IPS-15b (cell line): ENCODE measurements at regions not wholly inside any gene's neighbourhood (a gene's known extent, or its start where the extent isn't known, plus 50 kb on each side); places are given as distances from the start of the nearest gene placed in this dataset.

Source experiments
- H3K27me3 ChIP-seq: one replicate; pipeline ENCODE4 v1.6.1; 2013; ENCODE audit warnings: low read length; ENCODE audit not compliant: control insufficient read depth, insufficient read depth
- H3K36me3 ChIP-seq: one replicate; pipeline ENCODE4 v1.6.1; 2013; ENCODE audit warnings: low read length; ENCODE audit not compliant: control insufficient read depth, insufficient read depth
- H3K4me1 ChIP-seq: one replicate; pipeline ENCODE4 v1.6.1; 2013; ENCODE audit warnings: mild to moderate bottlenecking, low read length; ENCODE audit not compliant: control insufficient read depth, insufficient read depth
- H3K4me3 ChIP-seq: one replicate; pipeline ENCODE4 v1.5.1; 2013; ENCODE audit warnings: low read depth, low read length
- H3K9ac ChIP-seq: one replicate; pipeline ENCODE4 v1.6.1; 2013; ENCODE audit warnings: low read depth, mild to moderate bottlenecking, low read length
- H3K9me3 ChIP-seq: one replicate; pipeline ENCODE4 v1.6.1; 2013; ENCODE audit warnings: mild to moderate bottlenecking, low read length; ENCODE audit not compliant: control insufficient read depth, insufficient read depth

GRCh38 chr3:40618158-40618557 is 93.4 kb downstream of the ZNF621 start:
- no peak overlapping the region for H3K9ac ChIP-seq
- H3K36me3 ChIP-seq, result no peaks in the 10 kb centered on the region
- H3K4me3 ChIP-seq, result no peak overlapping the region
- H3K4me1 ChIP-seq, result peaks cover 15% of the 10 kb centered on the region
- H3K27me3 ChIP-seq, result no peaks in the 10 kb centered on the region
- H3K9me3 ChIP-seq, result no peaks in the 10 kb centered on the region

- Histone ChIP-seq H3K4me3 (no peak overlapping the region), H3K36me3 (no peaks in the 10 kb centered on the region), H3K27me3 (no peaks in the 10 kb centered on the region), H3K9ac (no peak overlapping the region), H3K9me3 (no peaks in the 10 kb centered on the region), H3K4me1 (peaks cover 8% of the 10 kb centered on the region)
Measured at GRCh38 chr3:40620151-40620550, 95.4 kb downstream of the ZNF621 start.

GRCh38 chr3:40621252-40621651 is 96.5 kb downstream of the ZNF621 start:
- H3K4me3 ChIP-seq, result no peak overlapping the region
- no peaks in the 10 kb centered on the region for H3K27me3 ChIP-seq
- peaks cover 3% of the 10 kb centered on the region for H3K4me1 ChIP-seq
- no peak overlapping the region for H3K9ac ChIP-seq
- no peaks in the 10 kb centered on the region for H3K36me3 ChIP-seq
- no peaks in the 10 kb centered on the region for H3K9me3 ChIP-seq

- Histone ChIP-seq H3K4me3 (no peak overlapping the region), H3K9me3 (no peaks in the 10 kb centered on the region), H3K4me1 (no peaks in the 10 kb centered on the region), H3K36me3 (no peaks in the 10 kb centered on the region), H3K27me3 (no peaks in the 10 kb centered on the region), H3K9ac (no peak overlapping the region)
Measured at GRCh38 chr3:40623567-40623966, 98.8 kb downstream of the ZNF621 start.

GRCh38 chr3:40624189-40624769 is 99.5 kb downstream of the ZNF621 start:
- H3K27me3 ChIP-seq, result no peaks in the 10 kb centered on the region
- no peaks in the 10 kb centered on the region for H3K4me1 ChIP-seq
- H3K9me3 ChIP-seq, result peaks cover 3% of the 10 kb centered on the region
- H3K9ac ChIP-seq, result no peak overlapping the region
- H3K4me3 ChIP-seq, result no peak overlapping the region
- no peaks in the 10 kb centered on the region for H3K36me3 ChIP-seq

- peaks cover 5% of the 10 kb centered on the region for H3K9me3 ChIP-seq
- no peak overlapping the region for H3K9ac ChIP-seq
- no peaks in the 10 kb centered on the region for H3K4me1 ChIP-seq
- H3K4me3 ChIP-seq, result no peak overlapping the region
- H3K36me3 ChIP-seq, result no peaks in the 10 kb centered on the region
- H3K27me3 ChIP-seq, result no peaks in the 10 kb centered on the region
Measured at GRCh38 chr3:40627095-40627494, 102.3 kb downstream of the ZNF621 start.

GRCh38 chr3:40628984-40629383 is 104.2 kb downstream of the ZNF621 start:
- Histone ChIP-seq H3K9ac (no peak overlapping the region), H3K4me1 (no peaks in the 10 kb centered on the region), H3K9me3 (peaks cover 5% of the 10 kb centered on the region), H3K27me3 (no peaks in the 10 kb centered on the region), H3K36me3 (no peaks in the 10 kb centered on the region), H3K4me3 (no peak overlapping the region)

- no peaks in the 10 kb centered on the region for H3K27me3 ChIP-seq
- peaks cover 5% of the 10 kb centered on the region for H3K9me3 ChIP-seq
- H3K4me3 ChIP-seq, result no peak overlapping the region
- H3K36me3 ChIP-seq, result no peaks in the 10 kb centered on the region
- no peaks in the 10 kb centered on the region for H3K4me1 ChIP-seq
- no peak overlapping the region for H3K9ac ChIP-seq
Measured at GRCh38 chr3:40631341-40631995, 106.7 kb downstream of the ZNF621 start.

- no peaks in the 10 kb centered on the region for H3K36me3 ChIP-seq
- no peaks in the 10 kb centered on the region for H3K27me3 ChIP-seq
- H3K4me1 ChIP-seq, result no peaks in the 10 kb centered on the region
- no peaks in the 10 kb centered on the region for H3K9me3 ChIP-seq
- no peak overlapping the region for H3K4me3 ChIP-seq
- no peak overlapping the region for H3K9ac ChIP-seq
Measured at GRCh38 chr3:40637906-40638305, 113.1 kb downstream of the ZNF621 start.

GRCh38 chr3:40639006-40639405 is 114.2 kb downstream of the ZNF621 start:
- H3K9ac ChIP-seq, result no peak overlapping the region
- H3K4me3 ChIP-seq, result no peak overlapping the region
- no peaks in the 10 kb centered on the region for H3K27me3 ChIP-seq
- H3K36me3 ChIP-seq, result no peaks in the 10 kb centered on the region
- no peaks in the 10 kb centered on the region for H3K9me3 ChIP-seq
- no peaks in the 10 kb centered on the region for H3K4me1 ChIP-seq

GRCh38 chr3:40642812-40643211 is 118.1 kb downstream of the ZNF621 start:
- Histone ChIP-seq H3K9me3 (no peaks in the 10 kb centered on the region), H3K9ac (no peak overlapping the region), H3K36me3 (no peaks in the 10 kb centered on the region), H3K4me3 (no peak overlapping the region), H3K27me3 (no peaks in the 10 kb centered on the region), H3K4me1 (no peaks in the 10 kb centered on the region)

GRCh38 chr3:40645883-40646282 is 121.1 kb downstream of the ZNF621 start:
- no peaks in the 10 kb centered on the region for H3K27me3 ChIP-seq
- H3K9me3 ChIP-seq, result no peaks in the 10 kb centered on the region

More at GRCh38 chr3:40645883-40646282, 121.1 kb downstream of the ZNF621 start:
- H3K9ac ChIP-seq, result no peak overlapping the region
- H3K36me3 ChIP-seq, result no peaks in the 10 kb centered on the region
- H3K4me1 ChIP-seq, result no peaks in the 10 kb centered on the region
- H3K4me3 ChIP-seq, result no peak overlapping the region
